GM19467 (cell line): ENCODE measurements at regions not wholly inside any gene's neighbourhood (a gene's known extent, or its start where the extent isn't known, plus 50 kb on each side); places are given as distances from the start of the nearest gene placed in this dataset.
"Not testable (repeated sequence)": the region's sequence is repeated elsewhere in the genome, so short reads cannot be mapped to it uniquely, and the experiment has no call there.

Experiments
- ATAC-seq: cut with Tn5 transposase; IDR thresholded peaks from one replicate; pipeline ENCODE4 v1.9.1; 2021; ENCODE audit warnings: mild to moderate bottlenecking, moderate library complexity; ENCODE audit not compliant: unreplicated experiment

DNA sequence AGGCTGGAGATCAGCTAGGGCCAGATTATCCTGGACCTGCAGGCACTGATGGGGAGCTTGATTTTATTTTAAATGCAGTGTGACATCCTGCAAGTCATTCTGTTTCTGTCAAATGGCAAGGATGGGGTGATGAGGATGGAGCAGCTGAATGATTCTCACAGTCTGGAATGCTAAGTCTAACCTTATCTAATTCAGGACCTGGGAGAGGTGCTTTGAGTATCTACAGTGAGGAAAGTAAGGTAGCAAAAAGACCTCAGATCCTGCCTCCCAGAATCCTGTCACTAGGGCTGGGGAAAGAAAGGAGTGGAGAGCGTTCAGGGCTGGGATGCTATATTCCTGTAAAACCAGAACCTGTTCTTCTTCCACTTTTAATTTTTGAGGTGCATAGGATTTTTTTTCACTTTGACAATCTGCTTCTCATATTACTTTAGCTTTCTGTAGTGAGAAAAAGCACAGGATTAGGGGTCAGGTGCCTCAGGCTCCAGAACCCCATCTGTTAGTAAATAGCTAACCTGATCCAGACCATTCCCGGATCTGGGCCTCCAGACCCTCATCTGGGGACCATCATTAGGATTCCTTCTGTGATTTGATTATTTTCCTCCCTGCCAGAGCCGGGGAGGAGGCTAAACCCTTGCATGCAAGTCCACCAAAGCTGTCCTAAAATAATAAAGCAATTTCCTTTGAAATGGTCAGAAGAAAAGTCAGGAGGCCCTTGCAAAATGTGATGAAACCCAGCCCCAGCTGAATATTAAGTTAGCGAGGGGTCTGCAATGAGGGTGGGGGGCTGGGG is 54.7 kb downstream of the ASCL1 start:
- no peak for ATAC-seq

DNA sequence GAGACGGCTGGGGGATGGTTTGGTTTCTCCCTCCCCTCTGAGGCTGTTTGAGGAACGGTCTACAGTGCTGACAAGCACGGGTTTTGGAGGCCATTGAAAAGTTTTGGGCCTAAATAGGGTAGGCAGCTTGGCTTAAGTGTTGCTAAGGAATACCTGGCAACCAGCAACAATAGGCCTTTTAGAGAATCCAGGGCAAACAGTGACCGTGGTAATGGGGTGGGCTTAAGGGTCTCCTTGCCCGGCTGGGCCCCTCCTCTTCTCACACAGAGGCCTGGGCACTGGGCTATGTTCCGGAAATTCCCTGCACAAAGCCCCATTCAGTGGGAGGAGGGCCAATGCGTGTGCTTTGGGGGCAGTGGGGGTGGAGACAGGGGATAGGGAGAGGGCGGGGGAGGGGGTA is 55.4 kb downstream of the ASCL1 start:
- no peak for ATAC-seq

- ATAC-seq: no peak
Measured at GRCh38 chr12:103013741-103014300, 56.3 kb downstream of the ASCL1 start.

DNA sequence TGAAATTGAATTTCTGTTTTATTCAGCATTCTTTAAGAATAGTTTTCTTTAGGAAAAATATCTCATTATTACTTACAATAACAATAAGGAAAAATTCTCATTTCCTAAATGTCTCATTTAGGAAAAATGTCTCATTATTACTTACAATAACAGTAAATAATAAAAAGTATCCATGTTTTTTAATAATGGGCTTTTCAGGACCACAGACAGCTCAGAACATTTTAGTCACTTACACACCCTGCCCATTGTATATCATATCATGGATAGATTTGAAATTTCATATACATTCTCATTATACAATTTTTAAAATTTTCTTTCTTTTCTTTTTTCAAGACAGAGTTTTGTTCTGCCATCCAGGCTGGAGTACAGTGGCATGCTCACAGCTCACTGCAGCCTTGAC is 58.9 kb downstream of the ASCL1 start:
- ATAC-seq: no peak

- no peak for ATAC-seq
Measured at GRCh38 chr12:103020839-103021238, 63.4 kb downstream of the ASCL1 start.

GRCh38 chr12:103021538-103022218 is 64.2 kb downstream of the ASCL1 start:
- no peak for ATAC-seq

GRCh38 chr12:103024650-103025049 is 67.2 kb downstream of the ASCL1 start:
- ATAC-seq: no peak

GRCh38 chr12:103026643-103027042 is 69.2 kb downstream of the ASCL1 start:
- ATAC-seq: not testable (repeated sequence)

- ATAC-seq: no peak
Measured at GRCh38 chr12:103028881-103029639, 71.6 kb downstream of the ASCL1 start.

GRCh38 chr12:103036581-103037214 is 79.2 kb downstream of the ASCL1 start:
- ATAC-seq: no peak

- ATAC-seq: no peak
Measured at GRCh38 chr12:103043531-103044486, 86.3 kb downstream of the ASCL1 start.

DNA sequence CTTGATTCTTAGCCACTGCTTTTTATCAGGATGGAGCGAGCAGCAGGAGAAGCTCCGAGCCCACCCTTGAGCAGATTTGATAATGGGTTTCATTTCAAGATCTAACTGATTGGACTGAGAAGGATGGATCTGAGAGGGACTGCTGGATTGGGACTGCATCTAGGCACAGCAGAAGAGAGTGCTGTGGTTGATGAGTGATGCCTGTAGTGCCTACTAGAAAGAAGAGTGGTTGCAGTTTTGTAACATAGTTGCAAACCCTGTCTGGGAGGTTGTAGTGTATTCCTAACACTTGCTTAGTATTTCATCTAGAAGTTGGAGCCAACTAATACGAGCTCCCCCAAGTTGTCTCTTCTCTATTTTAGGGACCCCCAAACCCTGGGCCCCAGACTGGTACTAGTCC is 88.7 kb downstream of the ASCL1 start:
- no peak for ATAC-seq

GRCh38 chr12:103050273-103050672 is 92.8 kb downstream of the ASCL1 start:
- ATAC-seq: no peak

- no peak for ATAC-seq
Measured at GRCh38 chr12:103053089-103053488, 95.6 kb downstream of the ASCL1 start.

DNA sequence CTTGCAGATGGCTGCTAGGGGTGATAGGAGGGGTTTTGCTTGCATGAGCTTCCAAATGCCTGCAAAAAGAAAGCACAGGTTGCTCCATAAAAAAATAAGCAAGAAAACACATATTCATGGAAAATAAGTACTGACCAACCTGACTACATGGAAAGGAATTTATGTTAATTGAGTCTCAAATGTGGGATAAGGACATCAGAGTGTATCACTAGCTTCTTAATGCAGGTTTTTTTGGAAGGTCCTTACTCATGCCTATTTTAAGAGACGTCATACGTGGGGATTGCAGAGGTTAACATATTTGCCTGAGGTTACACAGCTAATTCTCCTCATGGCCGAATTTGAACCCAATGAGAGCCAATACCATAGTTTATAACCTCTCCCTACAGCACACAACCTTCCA is 116.2 kb downstream of the ASCL1 start:
- ATAC-seq: no peak

GRCh38 chr12:103075848-103076247 is 118.4 kb downstream of the ASCL1 start:
- no peak for ATAC-seq

DNA sequence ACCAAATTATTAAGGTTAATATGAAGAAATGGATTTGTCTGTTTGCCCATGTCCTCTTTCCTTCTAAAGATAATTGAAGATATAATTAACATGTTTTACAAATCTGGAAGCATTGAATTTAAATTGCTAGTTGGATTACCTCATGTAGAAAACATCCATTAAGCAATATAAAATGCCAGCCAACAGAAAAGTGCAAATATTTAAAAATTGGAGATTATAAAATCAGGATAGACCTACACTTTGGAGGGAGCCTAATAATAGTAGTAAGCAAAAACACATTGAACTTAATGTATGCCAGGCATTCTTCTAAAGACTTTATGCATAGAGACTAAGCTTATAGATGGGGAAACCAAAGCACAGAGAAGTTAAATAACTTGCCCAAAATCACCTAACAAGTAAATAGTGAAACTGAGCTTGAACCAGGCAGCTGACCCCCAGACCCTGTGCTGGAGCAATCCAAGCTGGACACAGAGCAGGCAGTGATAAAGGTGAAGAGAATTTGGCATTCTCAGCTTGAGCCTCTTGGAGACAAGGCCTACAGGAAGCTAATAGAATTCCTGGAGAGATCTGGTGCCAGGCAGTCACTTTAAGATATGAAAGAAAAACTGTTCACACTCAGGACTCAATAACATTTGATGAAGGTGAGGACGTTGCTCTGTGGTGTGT is 119.8 kb downstream of the ASCL1 start:
- ATAC-seq: no peak

DNA sequence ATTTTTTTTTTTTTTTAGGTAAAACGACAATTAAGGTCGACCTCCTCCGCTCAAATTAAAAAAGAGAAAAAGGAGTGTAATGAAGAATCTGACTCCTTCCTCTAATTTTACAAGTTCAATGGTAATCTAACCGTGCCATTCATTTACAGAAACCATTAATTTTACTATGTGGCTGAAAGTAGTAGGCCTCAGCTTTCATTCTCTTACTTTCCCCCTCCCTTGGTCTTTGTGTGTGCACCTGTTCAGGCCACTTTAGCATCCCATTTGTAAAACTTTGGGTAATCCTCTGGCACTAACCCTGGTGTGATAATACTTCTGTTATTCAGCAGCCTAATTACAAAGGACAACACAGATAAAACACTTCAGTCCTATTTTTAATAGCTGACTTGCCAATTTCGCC is 128.1 kb downstream of the ASCL1 start:
- peak; percentile 66 for ATAC-seq

DNA sequence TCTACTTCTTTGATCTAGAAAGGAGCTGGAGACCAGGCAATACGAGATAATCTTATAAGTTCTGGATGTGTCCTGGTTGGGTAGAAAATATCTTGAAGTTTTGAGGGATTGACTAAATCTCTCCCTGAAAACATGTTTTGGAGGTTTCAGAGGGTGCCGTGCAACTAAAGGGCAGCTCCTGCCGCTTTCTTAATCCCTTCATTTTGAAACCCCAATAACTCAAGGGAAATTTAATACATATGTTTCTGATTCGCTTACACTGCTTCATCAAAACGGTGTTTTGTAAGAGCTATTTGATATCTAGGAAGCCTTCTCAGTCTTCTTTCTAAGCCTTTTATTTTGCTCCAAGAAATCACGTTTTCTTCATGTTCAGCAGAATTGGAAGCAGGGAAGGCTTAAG is 129.0 kb downstream of the ASCL1 start:
- no peak for ATAC-seq
